GM08714 (cell line): ENCODE measurements at regions not wholly inside any gene's neighbourhood (a gene's known extent, or its start where the extent isn't known, plus 50 kb on each side); places are given as distances from the start of the nearest gene placed in this dataset.

ENCODE experiments used
- H3K4me3 ChIP-seq: fragments of 200-500 bp; sonication (Bioruptor generic); 2 replicates; pipeline ENCODE4 v1.5.1; 2014; ENCODE audit warnings: mild to moderate bottlenecking, low read length, inconsistent platforms
- ZNF274 ChIP-seq: IDR thresholded peaks from 2 replicates; pipeline ENCODE4 v1.6.1; 2012; ENCODE audit warnings: mild to moderate bottlenecking, low read depth, low read length

GRCh38 chr18:55663891-55664290, 75.9 kb upstream of the TCF4 start:
- no peak overlapping the region for H3K4me3 ChIP-seq
- no peak for TF ChIP-seq ZNF274

GRCh38 chr18:55658598-55658997, 70.6 kb upstream of the TCF4 start:
- TF ChIP-seq ZNF274, result no peak
- H3K4me3 ChIP-seq, result no peak overlapping the region

GRCh38 chr18:55657572-55658331, 69.8 kb upstream of the TCF4 start:
- TF ChIP-seq ZNF274, result no peak
- no peak overlapping the region for H3K4me3 ChIP-seq

DNA sequence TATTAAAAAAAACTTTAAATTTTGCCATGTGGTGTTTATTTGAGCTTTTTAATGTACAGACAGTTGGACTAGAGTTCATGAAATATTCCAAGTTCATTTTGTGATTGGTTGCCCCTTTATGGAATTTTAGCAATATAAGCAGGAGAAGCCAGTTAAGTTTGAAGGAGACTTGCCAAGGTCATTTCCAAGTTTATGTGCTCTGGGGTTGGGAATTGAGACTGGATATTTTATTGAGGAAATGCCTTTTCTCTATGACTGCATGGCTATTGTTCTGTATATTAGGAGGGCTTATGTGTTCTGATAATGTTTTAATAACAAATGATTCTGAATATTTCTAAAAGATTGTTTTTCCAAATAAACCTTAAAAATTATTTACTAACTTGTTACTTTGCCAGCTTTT, 67.0 kb upstream of the TCF4 start:
- no peak overlapping the region for H3K4me3 ChIP-seq
- TF ChIP-seq ZNF274, result no peak

GRCh38 chr18:55651236-55651635, 63.2 kb upstream of the TCF4 start:
- no peak for TF ChIP-seq ZNF274
- H3K4me3 ChIP-seq, result no peak overlapping the region

DNA sequence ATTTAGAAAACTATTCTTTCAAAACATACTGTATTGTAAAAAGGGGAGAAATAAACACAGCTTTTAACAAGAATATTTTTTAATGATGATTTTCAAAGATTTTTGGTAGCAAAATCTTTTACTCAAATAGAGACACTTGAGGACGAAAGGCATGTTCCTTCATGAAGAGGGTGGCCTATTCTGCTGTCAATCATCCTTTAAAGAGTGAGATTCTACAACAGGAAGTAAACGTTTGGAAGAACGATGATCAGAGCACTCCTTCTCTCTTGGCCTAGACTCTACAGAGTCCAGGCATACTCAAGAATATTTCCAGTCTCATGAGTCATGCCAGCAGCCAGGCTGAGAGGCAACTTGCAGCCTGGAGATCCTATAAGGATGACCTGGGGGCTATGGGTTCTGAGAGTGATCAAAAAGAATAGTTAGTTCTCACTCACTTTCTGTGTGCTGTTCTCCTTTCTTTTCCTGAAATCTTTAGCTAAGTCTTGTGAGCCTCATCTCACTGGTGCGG, 62.4 kb upstream of the TCF4 start:
- no peak for TF ChIP-seq ZNF274
- no peak overlapping the region for H3K4me3 ChIP-seq

- no peak for TF ChIP-seq ZNF274
- H3K4me3 ChIP-seq, result no peak overlapping the region
Measured at GRCh38 chr18:55647331-55647730, 59.3 kb upstream of the TCF4 start.

- H3K4me3 ChIP-seq, result no peak overlapping the region
- no peak for TF ChIP-seq ZNF274
Measured at GRCh38 chr18:55642191-55642590, 54.2 kb upstream of the TCF4 start.

DNA sequence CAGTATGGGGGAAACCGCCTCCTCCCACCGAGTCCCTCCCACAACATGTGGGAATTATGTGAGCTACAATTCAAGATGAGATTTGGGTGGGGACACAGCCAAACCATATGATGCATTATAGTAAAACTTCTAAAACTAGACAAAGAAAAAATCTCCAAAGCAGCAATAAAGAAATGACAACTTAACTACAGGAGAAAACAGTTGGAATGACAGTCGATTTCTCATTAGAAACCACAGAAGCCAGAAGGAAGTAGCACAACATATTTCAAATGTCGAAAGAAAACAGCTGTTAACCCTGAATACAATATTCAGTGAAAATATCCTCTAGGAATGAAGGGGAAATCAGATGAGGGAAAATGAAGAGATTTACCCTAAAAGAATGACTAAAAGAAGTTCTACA, 53.5 kb upstream of the TCF4 start:
- TF ChIP-seq ZNF274, result no peak
- H3K4me3 ChIP-seq, result no peak overlapping the region
